IMR-90 (cell line): ENCODE measurements at regions not wholly inside any gene's neighbourhood (a gene's known extent, or its start where the extent isn't known, plus 50 kb on each side); places are given as distances from the start of the nearest gene placed in this dataset.

Experiments
- ATAC-seq: fragments of 200-7000 bp; cut with Tn5 transposase; 2 replicates; pipeline ENCODE4 v1.9.1; 2020; ENCODE audit warnings: low read depth, mild to moderate bottlenecking, moderate library complexity
- BruUV-seq: library from RNA; stranded (reverse); fragments of 400-500 nt; replicated peaks from 2 replicates; lab custom pipeline; 2021; lab: Mats Ljungman, UMichigan
- CTCF ChIA-PET: fragments of 300-600 bp; formaldehyde crosslinking; extraction: SDS; loops from one replicate; lab custom pipeline; 2021; ENCODE audit warnings: antibody characterized with exemption; lab: Yijun Ruan, JAX
- POLR2A ChIA-PET: fragments of 300-600 bp; sonication (Branson Sonifier 250); formaldehyde crosslinking; loops from one replicate; lab custom pipeline; 2022; ENCODE audit warnings: antibody characterized with exemption; ENCODE audit not compliant: unreplicated experiment; lab: Charles Lee
- DNase-seq: peaks from one replicate; pipeline ENCODE4 v3.0.0; 2013
- H2AFZ ChIP-seq: replicated peaks from 2 replicates; pipeline ENCODE3; 2013; ENCODE audit warnings: low read length, mild to moderate bottlenecking; ENCODE audit not compliant: poor library complexity
- H2AK5ac ChIP-seq: 2 replicates; pipeline ENCODE4 v1.6.1; 2013; ENCODE audit warnings: low read depth, low read length, inconsistent platforms
- H2AK9ac ChIP-seq: replicated peaks from 2 replicates; pipeline ENCODE3; 2013; ENCODE audit warnings: mild to moderate bottlenecking, low read depth, low read length, moderate library complexity; ENCODE audit not compliant: poor library complexity
- H2BK120ac ChIP-seq: 2 replicates; pipeline ENCODE4 v1.6.1; 2013; ENCODE audit warnings: low read depth, low read length, inconsistent platforms
- H2BK15ac ChIP-seq: 3 replicates; pipeline ENCODE4 v1.6.1; 2013; ENCODE audit warnings: low read depth, low read length, inconsistent platforms
- H2BK20ac ChIP-seq: 2 replicates; pipeline ENCODE4 v1.6.1; 2013; ENCODE audit warnings: low read depth, mild to moderate bottlenecking, inconsistent platforms, low read length, moderate library complexity
- H2BK5ac ChIP-seq: 2 replicates; pipeline ENCODE4 v1.6.1; 2013; ENCODE audit warnings: mild to moderate bottlenecking, low read depth, low read length, inconsistent platforms; ENCODE audit not compliant: poor library complexity, severe bottlenecking
- H3K14ac ChIP-seq: replicated peaks from 2 replicates; pipeline ENCODE4 v1.6.1; 2013; ENCODE audit warnings: low read depth, low read length, inconsistent platforms
- H3K18ac ChIP-seq: 2 replicates; pipeline ENCODE4 v1.6.1; 2013; ENCODE audit warnings: low read depth, low read length, control low read depth
- H3K23ac ChIP-seq: 2 replicates; pipeline ENCODE4 v1.6.1; 2013; ENCODE audit warnings: low read depth, low read length, inconsistent platforms
- H3K27ac ChIP-seq: 2 replicates; pipeline ENCODE4 v1.5.1; 2013; ENCODE audit warnings: mild to moderate bottlenecking, control low read depth, low read length; ENCODE audit not compliant: insufficient read depth
- H3K27me3 ChIP-seq: 2 replicates; pipeline ENCODE4 v1.6.1; 2013; ENCODE audit warnings: low read length; ENCODE audit not compliant: control insufficient read depth, insufficient read depth
- H3K36me3 ChIP-seq: 2 replicates; pipeline ENCODE4 v1.6.1; 2013; ENCODE audit warnings: low read length, mixed read lengths; ENCODE audit not compliant: control insufficient read depth, insufficient read depth
- H3K4ac ChIP-seq: 2 replicates; pipeline ENCODE4 v1.6.1; 2013; ENCODE audit warnings: low read depth, low read length, inconsistent platforms
- H3K4me1 ChIP-seq: 2 replicates; pipeline ENCODE4 v1.6.1; 2013; ENCODE audit warnings: low read length, mixed read lengths; ENCODE audit not compliant: control insufficient read depth, insufficient read depth
- H3K4me2 ChIP-seq: 2 replicates; pipeline ENCODE4 v1.6.1; 2013; ENCODE audit warnings: low read depth, mild to moderate bottlenecking, control low read depth, low read length, moderate library complexity
- H3K4me3 ChIP-seq: 2 replicates; pipeline ENCODE4 v1.5.1; 2013; ENCODE audit warnings: low read depth, mild to moderate bottlenecking, control low read depth, low read length, moderate library complexity; ENCODE audit not compliant: insufficient read depth
- H3K56ac ChIP-seq: 2 replicates; pipeline ENCODE4 v1.6.1; 2013; ENCODE audit warnings: low read length, inconsistent platforms; ENCODE audit not compliant: insufficient read depth; ENCODE audit errors: extremely low read depth
- H3K79me1 ChIP-seq, 2 experiments: 2 replicates each; pipeline ENCODE4 v1.6.1; 2013; ENCODE audit warnings: low read length in 2 of 2, inconsistent platforms in 1 of 2, low read depth in 1 of 2
- H3K9ac ChIP-seq: 2 replicates; pipeline ENCODE4 v1.6.1; 2013; ENCODE audit warnings: low read depth, low read length, control low read depth
- H3K9me1 ChIP-seq: 2 replicates; pipeline ENCODE4 v1.6.1; 2013; ENCODE audit warnings: low read length, inconsistent platforms; ENCODE audit not compliant: insufficient read depth
- H3K9me3 ChIP-seq: 2 replicates; pipeline ENCODE4 v1.6.1; 2013; ENCODE audit warnings: low read length; ENCODE audit not compliant: control insufficient read depth, insufficient read depth
- H4K20me1 ChIP-seq: 2 replicates; pipeline ENCODE4 v1.6.1; 2013; ENCODE audit warnings: low read length, inconsistent platforms; ENCODE audit not compliant: insufficient read depth
- H4K5ac ChIP-seq: 2 replicates; pipeline ENCODE4 v1.6.1; 2013; ENCODE audit warnings: mild to moderate bottlenecking, low read depth, low read length, control low read depth
- H4K8ac ChIP-seq, 2 experiments: 2 replicates each; pipeline ENCODE4 v1.6.1; 2013; ENCODE audit warnings: low read depth in 2 of 2, low read length in 2 of 2, control low read depth in 1 of 2, inconsistent platforms in 1 of 2
- H4K91ac ChIP-seq: 2 replicates; pipeline ENCODE4 v1.6.1; 2013; ENCODE audit warnings: low read depth, low read length, inconsistent platforms; ENCODE audit not compliant: insufficient read depth
- BHLHE40 ChIP-seq: fragments of 150-350 bp; IDR thresholded peaks from 2 replicates; pipeline ENCODE4 v1.6.1; 2016; ENCODE audit warnings: mild to moderate bottlenecking, low read depth, low read length
- CEBPB ChIP-seq: IDR thresholded peaks from 2 replicates; pipeline ENCODE4 v1.6.1; 2012; ENCODE audit warnings: low read depth, low read length, improper control_type of control experiment
- CHD1 ChIP-seq: IDR thresholded peaks from 2 replicates; pipeline ENCODE4 v1.6.1; 2012; ENCODE audit warnings: low read depth, low read length, improper control_type of control experiment
- FOS ChIP-seq: fragments of 150-350 bp; IDR thresholded peaks from 2 replicates; pipeline ENCODE4 v1.6.1; 2016; ENCODE audit warnings: low read depth, low read length
- MAFK ChIP-seq: IDR thresholded peaks from 2 replicates; pipeline ENCODE4 v1.6.1; 2012; ENCODE audit warnings: low read depth, low read length, improper control_type of control experiment
- MAZ ChIP-seq: IDR thresholded peaks from 2 replicates; pipeline ENCODE4 v1.6.1; 2012; ENCODE audit warnings: low read depth, mild to moderate bottlenecking, low read length, improper control_type of control experiment, moderate library complexity, borderline replicate concordance
- MXI1 ChIP-seq: IDR thresholded peaks from 2 replicates; pipeline ENCODE4 v1.6.1; 2012; ENCODE audit warnings: low read depth, mild to moderate bottlenecking, low read length, moderate library complexity, borderline replicate concordance
- NFE2L2 ChIP-seq: fragments of 150-350 bp; IDR thresholded peaks from 2 replicates; pipeline ENCODE4 v1.6.1; 2016; ENCODE audit warnings: low read depth, mild to moderate bottlenecking, low read length
- POLR2A ChIP-seq: IDR thresholded peaks from 2 replicates; pipeline ENCODE4 v1.6.1; 2012; ENCODE audit warnings: mild to moderate bottlenecking, low read depth, low read length
- RAD21 ChIP-seq: IDR thresholded peaks from 2 replicates; pipeline ENCODE4 v1.6.1; 2012; ENCODE audit warnings: low read length, improper control_type of control experiment
- RCOR1 ChIP-seq: IDR thresholded peaks from 2 replicates; pipeline ENCODE4 v1.6.1; 2012; ENCODE audit warnings: mild to moderate bottlenecking, low read length, improper control_type of control experiment; ENCODE audit not compliant: insufficient replicate concordance
- RFX5 ChIP-seq: IDR thresholded peaks from 2 replicates; pipeline ENCODE4 v1.8.0; 2012; ENCODE audit warnings: low read depth, mild to moderate bottlenecking, low read length, moderate library complexity
- SMC3 ChIP-seq: fragments of 150-350 bp; IDR thresholded peaks from 2 replicates; pipeline ENCODE4 v1.6.1; 2016; ENCODE audit warnings: low read depth, mild to moderate bottlenecking, antibody characterized with exemption, low read length, moderate library complexity
- WGBS, 2 experiments: methylation state at CpG; one replicate each; pipeline versions ENCODE4 v1.1.5 to v1.1.7; 2013; ENCODE audit warnings: missing lambda C conversion rate in 2 of 2; ENCODE audit not compliant: insufficient read length in 1 of 2; ENCODE audit errors: extremely low coverage in 2 of 2; 5-methylcytosine and 5-hydroxymethylcytosine counted together
- dilution Hi-C: fragments of 300-500 bp; cut with HindIII; formaldehyde crosslinking; loops from one replicate; pipeline ENCODE4 v1.14.3; 2018; ENCODE audit warnings: low sequenced_read_pairs; ENCODE audit not compliant: unreplicated experiment
- in situ Hi-C: fragments of 300-500 bp; cut with MboI; formaldehyde crosslinking; loops from 3 replicates; pipeline ENCODE4 v1.14.3; 2019; ENCODE audit warnings: low sequenced_read_pairs, inconsistent platforms, mixed read lengths
- intact Hi-C: fragments of 100-400 bp; cut with micrococcal nuclease; formaldehyde crosslinking; loops from 2 replicates; pipeline ENCODE4 v1.10.0; 2022
- TF ChIP-seq, protein P1 (sequence below): fragments of 150-350 bp; IDR thresholded peaks from 2 replicates; pipeline ENCODE4 v1.6.1; 2017; ENCODE audit warnings: mild to moderate bottlenecking, antibody characterized with exemption, low read length, low read depth
- TF ChIP-seq, protein P2 (sequence below): conservative IDR thresholded peaks from 2 replicates; pipeline ENCODE4 v1.5.1; 2012; ENCODE audit warnings: mild to moderate bottlenecking, low read depth, low read length, improper control_type of control experiment
- TF ChIP-seq, protein P3 (sequence below): fragments of 150-350 bp; IDR thresholded peaks from 2 replicates; pipeline ENCODE4 v1.6.1; 2016; ENCODE audit warnings: low read depth, mild to moderate bottlenecking, low read length, moderate library complexity, borderline replicate concordance

DNA sequence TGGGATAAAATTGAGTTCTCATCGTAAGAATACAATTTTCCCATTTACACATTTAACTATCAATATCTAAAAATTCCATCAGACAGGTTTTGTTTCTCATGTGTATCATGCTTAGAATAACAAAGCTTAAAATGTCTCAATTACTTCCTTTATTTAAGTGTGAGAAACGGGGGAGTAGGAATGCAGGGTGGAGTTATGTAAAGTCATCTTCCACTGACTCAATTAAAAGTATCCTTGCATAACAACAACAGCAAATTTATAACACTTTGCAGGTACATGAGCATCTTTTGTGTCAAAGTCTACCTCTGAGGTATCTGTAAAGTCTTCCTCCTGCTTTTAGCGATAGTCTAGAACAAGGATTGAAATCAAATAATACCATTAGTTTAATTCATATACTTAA lies 327.1 kb downstream of the EPHA4 start:
- Histone ChIP-seq H3K4me2 (no peak overlapping the region), H4K5ac (no peak overlapping the region), H2AK9ac (no peak overlapping the region), H2BK20ac (no peak overlapping the region), H4K91ac (no peak overlapping the region), H2BK15ac (no peak overlapping the region), H2AFZ (no peak overlapping the region), H4K8ac (no peak overlapping the region), H3K4me3 (no peak overlapping the region), H3K36me3 (no peaks in the 10 kb centered on the region), H2BK5ac (no peak overlapping the region), H3K56ac (no peak overlapping the region), H3K27ac (no peak overlapping the region), H3K27me3 (peaks cover 2% of the 10 kb centered on the region; the same call in 1 of the 2 replicates), H2AK5ac (no peak overlapping the region), H3K23ac (no peak overlapping the region), H3K4ac (no peak overlapping the region), H2BK120ac (no peak overlapping the region), H3K9me1 (no peaks in the 10 kb centered on the region), H4K20me1 (no peaks in the 10 kb centered on the region), H3K4me1 (no peaks in the 10 kb centered on the region), H3K79me1 (no peaks in the 10 kb centered on the region), H3K9ac (no peak overlapping the region), H3K14ac (no peak overlapping the region), H3K9me3 (no peaks in the 10 kb centered on the region), H3K18ac (no peak overlapping the region)
- ChIA-PET POLR2A (no interaction called here), CTCF (no interaction called here)
- dilution Hi-C loops: no loop called here
- in situ Hi-C loops: no loop called here
- intact Hi-C loops: no loop called here
- TF ChIP-seq BHLHE40 (no peak), SMC3 (no peak), MXI1 (no peak), MAZ (no peak), CEBPB (no peak), RAD21 (no peak), CHD1 (no peak), RCOR1 (no peak), POLR2A (no peak), NFE2L2 (no peak), RFX5 (no peak), FOS (no peak), MAFK (no peak)
- TF ChIP-seq, protein P1, sequence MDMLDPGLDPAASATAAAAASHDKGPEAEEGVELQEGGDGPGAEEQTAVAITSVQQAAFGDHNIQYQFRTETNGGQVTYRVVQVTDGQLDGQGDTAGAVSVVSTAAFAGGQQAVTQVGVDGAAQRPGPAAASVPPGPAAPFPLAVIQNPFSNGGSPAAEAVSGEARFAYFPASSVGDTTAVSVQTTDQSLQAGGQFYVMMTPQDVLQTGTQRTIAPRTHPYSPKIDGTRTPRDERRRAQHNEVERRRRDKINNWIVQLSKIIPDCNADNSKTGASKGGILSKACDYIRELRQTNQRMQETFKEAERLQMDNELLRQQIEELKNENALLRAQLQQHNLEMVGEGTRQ: no peak
- TF ChIP-seq, protein P2, sequence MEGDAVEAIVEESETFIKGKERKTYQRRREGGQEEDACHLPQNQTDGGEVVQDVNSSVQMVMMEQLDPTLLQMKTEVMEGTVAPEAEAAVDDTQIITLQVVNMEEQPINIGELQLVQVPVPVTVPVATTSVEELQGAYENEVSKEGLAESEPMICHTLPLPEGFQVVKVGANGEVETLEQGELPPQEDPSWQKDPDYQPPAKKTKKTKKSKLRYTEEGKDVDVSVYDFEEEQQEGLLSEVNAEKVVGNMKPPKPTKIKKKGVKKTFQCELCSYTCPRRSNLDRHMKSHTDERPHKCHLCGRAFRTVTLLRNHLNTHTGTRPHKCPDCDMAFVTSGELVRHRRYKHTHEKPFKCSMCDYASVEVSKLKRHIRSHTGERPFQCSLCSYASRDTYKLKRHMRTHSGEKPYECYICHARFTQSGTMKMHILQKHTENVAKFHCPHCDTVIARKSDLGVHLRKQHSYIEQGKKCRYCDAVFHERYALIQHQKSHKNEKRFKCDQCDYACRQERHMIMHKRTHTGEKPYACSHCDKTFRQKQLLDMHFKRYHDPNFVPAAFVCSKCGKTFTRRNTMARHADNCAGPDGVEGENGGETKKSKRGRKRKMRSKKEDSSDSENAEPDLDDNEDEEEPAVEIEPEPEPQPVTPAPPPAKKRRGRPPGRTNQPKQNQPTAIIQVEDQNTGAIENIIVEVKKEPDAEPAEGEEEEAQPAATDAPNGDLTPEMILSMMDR: no peak
- TF ChIP-seq, protein P3, sequence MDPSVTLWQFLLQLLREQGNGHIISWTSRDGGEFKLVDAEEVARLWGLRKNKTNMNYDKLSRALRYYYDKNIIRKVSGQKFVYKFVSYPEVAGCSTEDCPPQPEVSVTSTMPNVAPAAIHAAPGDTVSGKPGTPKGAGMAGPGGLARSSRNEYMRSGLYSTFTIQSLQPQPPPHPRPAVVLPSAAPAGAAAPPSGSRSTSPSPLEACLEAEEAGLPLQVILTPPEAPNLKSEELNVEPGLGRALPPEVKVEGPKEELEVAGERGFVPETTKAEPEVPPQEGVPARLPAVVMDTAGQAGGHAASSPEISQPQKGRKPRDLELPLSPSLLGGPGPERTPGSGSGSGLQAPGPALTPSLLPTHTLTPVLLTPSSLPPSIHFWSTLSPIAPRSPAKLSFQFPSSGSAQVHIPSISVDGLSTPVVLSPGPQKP: no peak
- ATAC-seq (no peak), DNase-seq (no peak)
- BruUV-seq: no TSS peak
- no CpG with 5 or more reads among the region's 3 CpGs for WGBS, 2 experiments
